Ovary (tissue), 7 donors: ENCODE measurements at regions not wholly inside any gene's neighbourhood (a gene's known extent, or its start where the extent isn't known, plus 50 kb on each side); places are given as distances from the start of the nearest gene placed in this dataset. TPM values are rescaled to one million over a fixed set of nuclear protein-coding genes. Genes with fewer than 3 reads are reported as not detected.

ENCODE experiments used
- DNase-seq, 5 donors: peaks; one replicate each; pipeline ENCODE4 v3.0.0-alpha.2; 2019 to 2020
- H3K27ac ChIP-seq, 2 donors: fragments of 200-600 bp; one replicate each; pipeline versions ENCODE4 v1.5.1 to v1.8.0; 2019 to 2022
- H3K27me3 ChIP-seq: fragments of 200-600 bp; one replicate; pipeline ENCODE4 v1.8.0; 2022
- H3K36me3 ChIP-seq: fragments of 200-600 bp; sonication (generic); one replicate; pipeline ENCODE4 v1.5.1; 2019
- H3K4me1 ChIP-seq: one replicate; pipeline ENCODE4 v1.8.1; 2013; ENCODE audit warnings: mild to moderate bottlenecking, moderate library complexity; ENCODE audit not compliant: insufficient read depth
- H3K4me3 ChIP-seq: fragments of 200-600 bp; sonication (generic); one replicate; pipeline ENCODE4 v1.5.1; 2017
- H3K9me3 ChIP-seq, 2 donors: fragments of 200-600 bp in 1 of 2; sonication (generic) in 1 of 2; one replicate each; pipeline versions ENCODE4 v1.5.1 to v1.8.1; 2013 to 2019; ENCODE audit warnings: mild to moderate bottlenecking in 1 of 2, moderate library complexity in 1 of 2
- CTCF ChIP-seq, 3 donors: fragments of 450-650 bp in 2 of 3; fragments of 200-600 bp in 1 of 3; IDR thresholded peaks; one replicate each; pipeline versions ENCODE4 v1.5.1 to v1.8.0; 2016 to 2022; ENCODE audit warnings: antibody characterized with exemption in 3 of 3, mild to moderate bottlenecking in 1 of 3
- EP300 ChIP-seq: sonication (generic); formaldehyde crosslinking; IDR thresholded peaks from one replicate; pipeline ENCODE4 v1.6.1; 2017; ENCODE audit warnings: antibody characterized with exemption
- POLR2A ChIP-seq: fragments of 450-650 bp; IDR thresholded peaks from one replicate; pipeline ENCODE4 v1.6.1; 2017; ENCODE audit warnings: antibody characterized with exemption, mild to moderate bottlenecking, moderate library complexity
- WGBS, 3 donors: extraction: QIAGEN DNeasy Blood & Tissue Kit in 1 of 3; methylation state at CpG; one replicate each; pipeline versions ENCODE4 v1.1.5 to v1.1.7; 2013 to 2017; 5-methylcytosine and 5-hydroxymethylcytosine counted together
- intact Hi-C, 4 donors: fragments of 100-400 bp; cut with DNase I; formaldehyde crosslinking; loops; one replicate each; pipeline versions ENCODE4 v1.11.0 to v1.15.1; 2022 to 2023
- small RNA-seq: library from RNA; depleted of rRNA; stranded (forward); fragments of <200 nt; gene quantifications from one replicate; pipeline ENCODE3, GENCODE V24; 2016
- donor health status: DM: no; HTN: no; CAD: no; lungs with moderate emphysema.
- donor health status: DM: no; HTN: no; CAD: no.
- donor health status: Bipolar disorder and iron deficiency.
- donor health status: DM: no; HTN: no; CAD: no.
- donor health status: DM: yes; HTN: yes; CAD: no.

GRCh38 chr2:103660947-103661346, 899.1 kb downstream of the TMEM182 start:
- Histone ChIP-seq H3K4me3 (no peak overlapping the region), H3K27me3 (no peaks in the 10 kb centered on the region), H3K9me3 (no peaks in the 10 kb centered on the region), H3K27ac (no peak overlapping the region), H3K36me3 (no peaks in the 10 kb centered on the region), H3K4me1 (no peaks in the 10 kb centered on the region)
- DNase-seq, result no peak
- 53 to 64% (median 64%) methylated on average over 1 of the region's 1 CpG for WGBS, 3 donors
- no peak for TF ChIP-seq CTCF (IDR thresholded peaks at IDR 0.05)
- TF ChIP-seq POLR2A, result no peak
- TF ChIP-seq EP300, result no peak
- intact Hi-C loops, result no loop called here

- Histone ChIP-seq H3K9me3 (no peaks in the 10 kb centered on the region), H3K27ac (no peak overlapping the region), H3K4me1 (no peaks in the 10 kb centered on the region), H3K36me3 (no peaks in the 10 kb centered on the region), H3K27me3 (no peaks in the 10 kb centered on the region), H3K4me3 (no peak overlapping the region)
- 31 to 41% (median 37%) methylated on average over 4 of the region's 4 CpGs for WGBS, 3 donors
- intact Hi-C loops, result no loop called here
- DNase-seq, result no peak
- no peak for TF ChIP-seq EP300
- no peak for TF ChIP-seq CTCF (IDR thresholded peaks at IDR 0.05)
- no peak for TF ChIP-seq POLR2A
These were observed 902.9 kb downstream of the TMEM182 start for GRCh38 chr2:103664690-103665089.

- Histone ChIP-seq H3K4me3 (no peak overlapping the region), H3K9me3 (no peaks in the 10 kb centered on the region), H3K36me3 (no peaks in the 10 kb centered on the region), H3K27me3 (no peaks in the 10 kb centered on the region), H3K27ac (no peak overlapping the region), H3K4me1 (no peaks in the 10 kb centered on the region)
- intact Hi-C loops, result no loop called here
- 74 to 86% (median 77%) methylated on average over 3 of the region's 3 CpGs for WGBS, 3 donors
- TF ChIP-seq POLR2A (no peak), CTCF (IDR thresholded peaks at IDR 0.05) (no peak), EP300 (no peak)
- DNase-seq, result no peak
These were observed 905.6 kb downstream of the TMEM182 start for GRCh38 chr2:103667335-103667884.

DNA sequence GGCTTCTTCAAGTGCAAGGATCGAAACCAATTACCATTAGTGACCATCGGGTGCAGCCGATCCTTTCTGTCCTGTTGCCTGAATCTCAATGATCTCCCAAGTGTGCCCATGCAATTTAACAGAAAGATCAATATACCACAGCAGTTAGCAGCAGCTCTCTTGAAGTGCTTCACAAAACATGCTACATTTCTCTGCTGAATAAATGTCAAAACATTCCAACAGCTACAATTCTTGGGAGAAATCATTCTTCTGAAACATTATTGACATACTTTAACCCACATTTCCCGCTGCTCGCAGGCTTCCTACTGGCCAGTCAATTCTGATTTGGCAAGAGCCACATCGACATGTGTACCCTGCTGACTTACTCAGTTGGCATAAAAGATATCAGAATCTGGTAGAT, 907.7 kb downstream of the TMEM182 start:
- intact Hi-C loops, result no loop called here
- H3K4me3 ChIP-seq, result no peak overlapping the region
- no peak for TF ChIP-seq POLR2A
- TF ChIP-seq EP300, result no peak
- TF ChIP-seq CTCF (IDR thresholded peaks at IDR 0.05), result no peak
- H3K9me3 ChIP-seq, result no peaks in the 10 kb centered on the region
- H3K4me1 ChIP-seq, result no peaks in the 10 kb centered on the region
- WGBS, 3 donors, result 77 to 86% (median 81%) methylated on average over 6 of the region's 6 CpGs
- no peaks in the 10 kb centered on the region for H3K27me3 ChIP-seq
- H3K27ac ChIP-seq, result no peak overlapping the region
- DNase-seq, result no peak
- H3K36me3 ChIP-seq, result no peaks in the 10 kb centered on the region

Small RNA genes lying in the stretch of these regions (small RNA-seq; reads per million reads assigned to genes)
- gene AC010881.1, result not detected
- not detected for gene AC018880.2
